Activated gamma-delta T cell treated with Interleukin-2 at 50 U/mL for 16 hours (primary cell): ENCODE measurements at regions not wholly inside any gene's neighbourhood (a gene's known extent, or its start where the extent isn't known, plus 50 kb on each side); places are given as distances from the start of the nearest gene placed in this dataset.
"Not testable (repeated sequence)": the region's sequence is repeated elsewhere in the genome, so short reads cannot be mapped to it uniquely, and the experiment has no call there.

Experiments used
- DNase-seq: peaks from one replicate; pipeline ENCODE4 v3.0.0-alpha.2; 2020

DNA sequence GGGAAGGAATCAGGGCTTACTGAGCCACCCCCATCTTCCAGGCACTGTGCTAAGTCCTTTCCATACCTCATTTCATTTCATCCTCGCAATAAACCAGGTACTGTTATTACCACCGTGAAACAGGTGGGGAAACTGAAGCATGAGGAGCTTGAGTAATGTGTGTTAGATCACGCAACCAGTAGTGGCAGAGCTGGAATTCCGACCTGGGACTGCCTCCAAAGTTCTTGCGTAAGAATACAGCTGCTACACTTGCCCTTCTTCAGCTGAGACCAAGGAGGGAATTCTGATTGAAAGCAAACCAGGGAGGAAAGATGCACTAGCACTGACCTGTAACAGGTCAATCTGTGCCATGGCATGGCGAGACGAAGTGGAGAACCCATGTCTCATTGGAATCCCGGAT is 113.4 kb upstream of the MSX2 start:
- no peak for DNase-seq

DNA sequence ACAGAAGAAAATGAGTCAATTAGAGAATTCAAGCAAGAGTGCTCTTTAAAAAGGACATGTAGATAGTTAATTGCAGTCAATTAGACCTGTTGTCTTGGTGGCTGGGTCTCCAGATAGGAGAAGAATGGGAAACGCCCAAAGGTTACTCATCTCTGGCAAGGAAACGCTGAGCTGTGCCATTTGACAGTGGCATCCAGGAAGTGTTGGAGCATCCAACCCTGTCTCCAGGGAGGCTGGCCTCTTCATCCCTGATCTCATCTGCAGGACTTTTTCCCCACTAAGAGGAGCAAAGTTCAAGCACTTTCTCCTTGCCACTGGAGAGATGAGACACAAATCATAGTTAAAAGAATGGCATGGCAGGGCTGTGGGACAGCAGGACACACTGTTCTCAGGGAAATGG is 111.7 kb upstream of the MSX2 start:
- no peak for DNase-seq

- no peak for DNase-seq
Measured at GRCh38 chr5:174614500-174615135, 109.8 kb upstream of the MSX2 start.

- no peak for DNase-seq
Measured at GRCh38 chr5:174616036-174616435, 108.3 kb upstream of the MSX2 start.

DNA sequence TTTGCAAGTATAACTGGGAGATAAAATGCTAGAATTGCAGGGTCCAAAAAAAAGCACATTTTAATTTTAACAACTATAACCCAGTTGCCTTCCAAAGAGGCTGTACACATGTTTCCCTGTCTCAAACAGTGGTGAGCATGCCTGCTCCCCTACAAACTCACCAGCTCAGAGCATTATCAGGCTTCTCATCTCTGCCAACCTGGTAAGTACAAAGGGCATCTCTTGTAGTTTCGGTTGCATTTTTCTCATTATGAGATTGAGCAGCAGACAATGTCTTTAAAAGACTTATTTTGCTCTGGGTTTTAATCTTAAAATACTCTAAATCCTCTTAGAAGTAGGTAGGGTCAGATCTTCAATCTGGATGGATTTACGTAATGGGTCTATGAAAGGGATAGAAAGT is 107.1 kb upstream of the MSX2 start:
- DNase-seq: no peak

GRCh38 chr5:174617910-174618309 is 106.5 kb upstream of the MSX2 start:
- no peak for DNase-seq

- DNase-seq: no peak
Measured at GRCh38 chr5:174618589-174618988, 105.8 kb upstream of the MSX2 start.

- DNase-seq: no peak
Measured at GRCh38 chr5:174622067-174622466, 102.3 kb upstream of the MSX2 start.

GRCh38 chr5:174623018-174623417 is 101.4 kb upstream of the MSX2 start:
- DNase-seq: no peak

DNA sequence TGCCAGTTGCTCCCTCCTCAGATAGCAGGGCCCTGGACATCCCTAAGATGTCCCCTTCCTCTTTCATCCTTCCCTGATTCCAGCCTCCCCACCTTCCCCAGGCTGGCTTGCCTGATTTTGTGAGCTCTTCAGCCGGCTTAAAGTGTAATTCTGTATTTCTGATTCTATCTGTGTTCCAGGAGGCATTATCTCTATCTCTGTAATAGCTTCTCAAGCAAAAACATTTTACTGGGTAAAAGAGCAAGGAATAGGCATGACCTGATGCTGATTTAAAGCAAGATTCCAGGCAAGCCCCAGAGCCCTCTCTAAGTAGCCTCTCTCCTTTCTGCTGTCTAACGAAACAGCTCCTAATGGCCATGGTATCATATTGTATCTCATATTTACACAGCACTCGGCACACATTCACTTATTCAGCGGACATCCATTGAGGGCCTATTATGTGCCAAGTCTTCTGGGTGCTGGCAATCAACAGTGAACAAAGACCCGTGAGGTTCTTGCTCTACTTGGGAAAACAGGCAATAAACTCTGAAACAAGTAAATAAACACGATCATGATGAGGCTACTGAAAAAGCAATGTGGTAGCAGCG is 100.9 kb upstream of the MSX2 start:
- DNase-seq: no peak

DNA sequence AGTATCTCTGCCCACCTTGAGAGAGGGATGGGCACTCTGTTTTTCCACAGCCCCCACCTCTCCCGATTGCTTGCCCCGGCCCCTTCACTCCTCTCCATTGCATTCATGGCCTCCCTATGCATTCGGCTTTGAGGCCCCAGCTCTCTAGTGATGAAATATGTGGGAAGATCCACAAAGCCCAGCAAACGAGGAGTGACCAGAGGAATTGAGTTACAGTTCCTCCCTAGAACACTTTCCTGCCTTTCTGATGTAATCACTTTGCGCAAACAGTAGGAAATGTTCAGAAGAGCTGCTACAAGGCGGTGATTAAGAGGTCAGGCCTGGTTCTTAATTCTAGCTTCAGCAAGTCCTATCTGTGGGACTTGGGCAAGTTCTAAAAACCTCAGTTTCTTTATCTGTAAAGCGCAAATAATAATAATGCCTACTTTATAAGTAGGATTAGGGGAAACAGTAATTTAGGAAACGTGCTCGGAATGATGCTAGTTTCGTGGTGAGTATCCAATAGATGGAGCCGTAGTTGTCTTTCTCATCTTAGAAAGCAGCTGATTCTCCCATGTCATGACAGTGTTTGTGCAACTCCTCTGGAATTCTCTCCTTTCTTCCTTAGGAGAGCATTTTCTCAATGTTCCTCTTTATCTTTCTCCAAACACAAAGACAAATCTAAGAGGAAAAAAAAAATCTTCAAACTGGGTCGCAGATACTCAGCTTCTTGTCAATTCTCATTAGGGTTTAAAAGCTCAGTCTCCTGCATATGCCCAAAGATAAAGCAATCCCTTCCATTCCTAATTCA is 99.5 kb upstream of the MSX2 start:
- DNase-seq: no peak

- DNase-seq: no peak
Measured at GRCh38 chr5:174625591-174626350, 98.6 kb upstream of the MSX2 start.

GRCh38 chr5:174626369-174626920 is 97.9 kb upstream of the MSX2 start:
- no peak for DNase-seq

DNA sequence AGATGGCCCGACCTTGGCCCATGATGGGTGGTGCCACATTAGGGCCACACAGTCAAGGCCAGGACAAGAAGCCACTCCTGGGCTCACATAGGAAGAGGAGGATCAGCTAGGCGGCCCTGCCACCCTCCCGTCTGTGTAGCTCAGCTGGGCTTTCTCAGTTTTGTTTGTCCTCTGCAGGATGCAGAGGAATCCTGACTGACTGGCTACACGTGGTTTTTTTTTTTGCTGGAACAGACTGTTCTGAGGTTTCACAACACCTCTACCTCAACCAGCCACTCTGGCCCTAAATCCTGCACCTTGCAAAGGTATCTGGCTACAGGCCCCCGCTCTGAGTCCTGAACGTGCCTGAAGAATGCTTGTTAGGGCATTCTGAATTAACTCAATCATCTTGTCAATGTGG is 88.3 kb upstream of the MSX2 start:
- DNase-seq: no peak

GRCh38 chr5:174642816-174643405 is 81.5 kb upstream of the MSX2 start:
- no peak for DNase-seq

GRCh38 chr5:174644436-174644835 is 79.9 kb upstream of the MSX2 start:
- no peak for DNase-seq

- no peak for DNase-seq
Measured at GRCh38 chr5:174644923-174645322, 79.5 kb upstream of the MSX2 start.

DNA sequence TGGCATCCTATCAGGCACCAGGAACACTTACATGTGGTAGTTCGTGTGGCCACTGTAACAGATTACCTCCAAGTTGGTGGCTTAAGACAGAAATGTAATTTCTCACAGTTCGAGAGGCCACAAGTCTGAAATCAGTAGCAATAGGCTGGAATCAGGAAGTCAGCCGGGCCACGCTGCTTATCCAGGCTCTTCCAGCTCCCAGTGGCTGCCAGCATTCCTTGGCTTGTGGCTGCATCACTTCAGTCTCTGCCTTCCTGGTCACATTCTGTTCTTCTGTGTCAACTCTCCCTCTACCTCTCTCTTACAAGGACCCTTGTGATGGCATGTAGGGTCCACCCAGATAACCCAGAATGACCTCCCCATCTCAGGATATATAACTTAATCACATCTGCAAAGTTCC is 78.7 kb upstream of the MSX2 start:
- no peak for DNase-seq

DNA sequence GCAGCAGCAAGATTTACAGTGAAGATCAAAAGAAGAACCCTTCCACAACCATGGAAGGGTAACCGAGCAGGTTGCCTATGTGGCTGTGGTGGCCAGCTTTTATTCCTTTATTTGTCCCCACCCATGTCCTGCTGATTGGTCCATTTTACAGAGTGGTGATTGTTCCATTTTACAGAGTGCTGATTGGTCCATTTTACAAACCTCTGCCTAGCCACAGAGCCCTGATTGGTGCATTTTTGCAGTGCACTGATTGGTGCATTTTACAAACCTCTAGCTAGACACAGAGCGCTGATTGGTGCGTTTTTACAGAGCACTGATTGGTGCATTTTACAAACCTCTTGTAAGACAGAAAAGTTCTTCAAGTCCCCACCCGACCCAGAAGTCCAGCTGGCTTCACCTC is 75.8 kb upstream of the MSX2 start:
- DNase-seq: not testable (repeated sequence)

DNA sequence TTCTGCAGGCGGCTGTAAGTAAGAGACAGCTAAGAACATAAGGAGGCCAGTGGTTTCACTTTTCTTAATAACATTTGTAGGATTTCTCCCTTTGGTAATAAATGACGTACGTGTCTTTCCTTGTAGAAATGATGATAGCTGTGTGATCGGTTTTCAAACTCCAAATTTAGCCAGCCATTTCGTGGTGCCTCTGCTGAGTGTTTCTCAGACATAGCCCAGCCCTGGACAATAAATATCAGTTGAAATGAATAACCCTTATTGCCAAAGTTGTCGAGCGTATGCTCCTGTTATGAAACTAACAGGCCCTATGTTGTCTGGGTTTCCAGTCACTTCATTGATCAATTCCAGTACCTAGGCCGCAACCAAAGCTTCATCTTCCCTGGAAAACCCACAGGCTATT is 75.0 kb upstream of the MSX2 start:
- DNase-seq: no peak

DNA sequence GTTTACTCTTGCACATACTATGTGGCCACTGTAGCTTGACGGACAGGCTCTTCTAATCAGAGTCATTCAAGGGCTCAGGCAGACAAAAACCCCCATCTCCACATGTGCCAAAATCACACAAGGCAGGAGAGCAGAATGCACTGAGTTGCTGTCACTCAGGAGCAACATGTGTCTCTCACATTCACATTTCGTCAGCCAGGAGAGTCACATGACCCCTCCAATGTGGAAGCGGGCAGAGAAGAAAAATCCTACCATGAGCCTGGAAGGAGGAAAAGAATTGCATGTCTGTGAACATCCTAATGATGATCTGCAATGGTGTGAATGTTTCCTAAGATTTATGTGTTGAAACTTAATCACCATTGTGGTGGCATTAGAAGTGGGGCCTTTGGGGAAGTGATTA is 69.9 kb upstream of the MSX2 start:
- DNase-seq: no peak

GRCh38 chr5:174655351-174655750 is 69.0 kb upstream of the MSX2 start:
- no peak for DNase-seq
